ENCODE measurements at regions not wholly inside any gene's neighbourhood (a gene's known extent, or its start where the extent isn't known, plus 50 kb on each side); places are given as distances from the start of the nearest gene placed in this dataset.
A peak's percentile ranks its signal among the peaks of the same experiment; 100 is the strongest.
"Not testable (repeated sequence)": the region's sequence is repeated elsewhere in the genome, so short reads cannot be mapped to it uniquely, and the experiment has no call there.

DNA sequence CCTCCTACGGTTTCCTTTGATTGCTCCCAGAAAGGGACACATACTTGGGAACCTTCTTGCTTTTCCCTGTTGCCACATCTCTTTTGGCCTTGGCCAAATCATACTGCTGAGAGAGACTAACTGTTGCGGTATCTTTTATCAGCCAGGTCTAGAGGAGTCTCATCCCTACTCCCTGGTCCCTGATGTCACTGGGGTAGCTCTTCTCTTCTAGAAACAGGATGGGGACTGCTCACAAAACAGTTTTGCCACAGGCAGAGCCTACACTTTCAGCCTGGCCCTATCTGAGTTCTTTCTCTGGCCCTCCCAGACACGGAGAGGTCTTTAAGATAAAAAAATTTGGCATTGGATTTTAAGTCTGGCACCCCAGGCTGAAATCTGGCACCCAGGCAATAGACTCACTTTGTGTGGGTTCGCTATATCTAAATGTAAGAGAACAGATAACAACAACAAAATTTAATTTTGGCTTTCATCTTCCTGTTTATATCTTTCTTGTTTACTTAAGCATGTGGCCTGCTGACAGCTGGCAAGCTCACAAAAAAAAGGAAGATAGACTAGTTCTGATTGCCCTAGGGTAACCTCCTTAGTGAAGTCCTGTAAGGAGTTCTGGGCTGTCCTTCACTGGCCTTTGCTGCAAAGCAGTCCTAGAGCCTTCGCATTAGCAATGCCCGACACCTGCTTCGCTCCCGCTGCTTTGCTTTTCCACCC, 228.3 kb upstream of the NPVF start:
- no peak for DNase-seq

DNA sequence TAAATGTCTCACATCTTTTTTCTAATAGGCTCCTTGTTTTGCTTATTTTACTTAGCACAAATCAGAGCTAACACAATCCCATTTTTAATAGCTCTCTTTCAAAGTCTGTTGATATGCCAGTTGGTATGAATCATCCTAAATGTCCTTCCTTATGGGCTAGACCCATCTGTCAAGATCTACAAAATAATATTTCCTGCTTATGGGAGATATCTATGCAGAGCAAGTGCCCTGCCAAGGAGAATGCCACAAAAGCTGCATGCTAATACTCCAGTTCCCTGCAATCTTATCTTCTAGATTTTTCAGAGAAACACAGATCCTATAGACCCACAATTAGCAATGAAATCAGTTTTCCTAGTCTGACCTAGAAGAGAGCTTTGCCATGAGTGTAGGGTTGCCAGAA, 230.8 kb upstream of the NPVF start:
- DNase-seq, result no peak

DNA sequence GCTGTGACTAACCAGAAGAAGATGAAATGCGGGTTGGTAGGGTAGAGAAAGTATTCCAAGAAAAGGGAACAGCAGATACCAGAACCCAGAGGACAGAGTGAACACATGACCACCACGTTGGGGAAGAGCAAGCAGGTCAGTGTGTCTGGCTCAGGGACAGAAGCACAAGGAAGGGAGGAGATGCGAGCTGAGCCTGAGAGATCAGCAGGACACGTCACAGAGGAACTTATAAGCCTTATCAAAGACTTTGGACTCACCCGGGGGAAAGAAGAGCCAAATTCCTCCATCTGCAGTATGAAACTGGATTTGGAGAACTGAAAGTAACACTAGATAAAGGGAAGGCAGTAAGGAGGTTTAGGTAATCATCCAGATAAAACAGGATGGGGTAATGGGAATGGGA, 232.1 kb upstream of the NPVF start:
- DNase-seq, result no peak

DNA sequence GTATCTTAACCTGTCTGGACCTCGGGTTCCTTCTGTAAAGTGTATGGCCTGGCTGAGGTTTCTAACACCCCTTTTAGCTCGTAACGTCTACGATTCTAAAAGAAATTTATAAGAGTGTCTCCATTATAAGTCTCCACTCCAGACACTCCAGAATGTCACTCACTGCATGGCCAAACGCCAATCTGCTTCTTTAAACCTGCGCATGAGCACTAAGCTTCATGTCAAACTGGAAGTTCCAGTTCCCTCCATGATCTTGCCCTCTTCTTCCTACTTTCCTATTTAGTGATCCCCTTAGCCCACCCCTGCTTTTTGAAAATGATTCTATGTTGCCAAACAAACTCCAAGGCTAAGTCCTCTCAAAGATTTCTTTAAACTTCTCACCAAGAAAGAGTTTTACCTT, 241.4 kb upstream of the NPVF start:
- no peak for DNase-seq

DNA sequence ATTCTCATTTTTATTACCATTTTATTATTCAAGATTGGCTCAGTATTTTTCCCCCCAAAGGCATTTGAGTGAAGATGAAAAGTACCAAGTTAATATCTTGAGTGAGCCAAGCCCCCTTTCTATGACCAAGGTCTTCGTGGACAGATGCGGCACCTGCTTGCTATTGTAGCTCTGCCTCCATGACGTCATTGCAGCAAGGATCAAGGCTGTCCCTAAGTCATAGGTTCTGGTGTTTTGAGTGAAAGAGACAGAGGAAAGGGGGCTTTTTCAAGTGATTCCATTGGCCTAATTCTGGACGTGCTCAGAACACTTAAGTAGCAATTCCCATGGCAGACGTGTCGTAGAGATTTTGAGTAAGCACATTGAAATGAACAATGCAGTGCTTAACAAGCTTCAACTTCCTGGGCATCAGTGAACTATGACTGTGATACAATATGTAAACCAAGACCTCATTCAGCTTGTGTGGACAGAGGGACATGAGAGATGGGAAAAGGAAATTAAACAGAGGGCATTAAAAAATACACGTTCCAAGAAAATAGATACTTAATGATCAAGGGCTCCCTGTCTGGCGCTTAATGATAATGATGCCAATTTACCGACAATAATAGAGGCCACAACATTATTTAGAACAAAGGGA, 248.7 kb upstream of the NPVF start:
- no peak for DNase-seq

DNA sequence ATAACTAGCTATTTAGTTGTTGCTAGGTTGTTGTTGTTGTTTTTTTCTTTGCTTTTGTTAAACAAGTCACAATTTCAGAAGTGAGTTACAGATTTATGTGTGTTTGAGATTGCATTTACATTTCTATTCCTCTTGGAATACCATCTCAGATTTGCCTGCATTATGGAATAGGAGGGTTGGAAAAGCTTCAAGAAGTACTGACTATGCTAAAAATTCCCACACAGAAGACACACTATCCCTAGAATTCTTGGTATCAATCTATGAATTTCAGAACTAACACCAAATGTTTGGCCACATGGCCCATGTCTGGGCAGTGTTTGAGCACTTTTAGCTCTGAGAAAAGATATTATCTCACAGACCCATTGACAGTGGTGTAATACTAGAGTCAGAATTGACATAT, 249.9 kb upstream of the NPVF start:
- DNase-seq, result not testable (repeated sequence)

DNA sequence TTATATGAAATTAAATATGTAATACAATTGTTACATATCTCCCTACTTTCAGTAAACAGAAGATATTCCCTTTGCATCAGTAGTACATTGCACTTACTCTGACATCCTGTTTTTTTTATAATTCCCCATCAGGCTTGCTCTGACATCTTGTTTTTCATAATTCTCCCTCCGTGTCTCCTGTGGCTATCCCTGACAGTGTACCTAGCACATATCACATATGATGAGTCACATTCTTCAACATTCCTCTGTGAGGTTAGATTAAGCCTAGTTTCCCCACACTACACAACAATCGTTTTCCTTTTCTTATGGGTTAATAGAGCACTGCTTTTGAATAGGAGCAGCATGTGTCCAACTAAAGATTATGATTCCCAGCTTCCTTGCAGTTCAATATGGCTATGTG, 250.6 kb upstream of the NPVF start:
- no peak for DNase-seq

DNA sequence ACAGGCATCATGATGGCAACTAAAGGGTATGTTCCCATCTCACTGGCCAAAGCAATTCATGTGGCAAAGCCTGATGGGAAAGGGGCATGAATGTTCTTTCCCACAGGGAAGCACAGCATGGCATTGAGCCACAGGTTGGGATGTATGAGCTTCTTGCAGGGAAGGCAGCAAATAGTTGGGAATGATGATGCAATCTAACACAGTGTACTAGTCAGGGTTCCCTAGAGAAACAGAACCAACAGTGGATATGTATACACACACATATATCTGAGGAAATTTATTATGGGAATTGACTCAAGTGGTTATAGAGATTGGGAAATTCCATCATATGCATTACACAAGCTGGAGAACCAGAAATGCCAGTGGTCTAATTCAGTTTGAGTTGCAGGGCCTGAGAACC, 253.6 kb upstream of the NPVF start:
- no peak for DNase-seq

DNA sequence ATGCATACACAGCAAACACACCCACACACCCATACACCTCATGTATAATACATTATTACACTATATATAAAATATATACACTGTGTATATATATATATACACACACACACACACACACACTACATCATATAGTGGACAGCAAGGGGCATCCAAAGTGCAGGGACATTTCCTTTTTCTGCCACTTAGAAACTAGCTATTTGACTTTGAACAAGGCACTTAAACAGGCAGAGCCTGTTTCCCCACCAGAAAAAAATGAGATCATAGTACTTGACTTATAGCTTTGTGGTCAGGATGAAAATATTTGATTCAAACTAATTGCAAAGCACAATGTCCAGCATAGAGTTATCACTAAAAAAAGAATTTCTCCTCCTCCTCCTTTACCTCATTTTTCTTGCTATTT, 254.3 kb upstream of the NPVF start:
- DNase-seq, result no peak

DNA sequence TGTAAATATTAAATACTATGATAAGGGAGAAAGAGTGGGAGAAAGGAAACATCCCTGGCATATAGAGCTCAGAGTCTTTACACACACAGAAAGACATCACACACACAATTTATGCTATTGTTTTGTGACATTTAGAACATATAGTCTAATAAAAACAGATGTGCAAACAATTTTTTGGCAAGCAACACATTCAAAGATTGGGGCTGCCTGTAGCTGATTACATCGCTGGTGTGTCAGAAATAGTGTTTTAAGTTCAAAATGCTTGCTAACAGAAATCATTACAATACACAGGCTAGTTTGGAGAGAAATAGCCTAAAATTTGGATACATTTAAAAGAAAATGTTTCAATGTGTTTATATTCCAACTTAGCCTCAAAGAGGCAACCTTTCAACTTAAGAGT, 256.7 kb upstream of the NPVF start:
- no peak for DNase-seq

DNA sequence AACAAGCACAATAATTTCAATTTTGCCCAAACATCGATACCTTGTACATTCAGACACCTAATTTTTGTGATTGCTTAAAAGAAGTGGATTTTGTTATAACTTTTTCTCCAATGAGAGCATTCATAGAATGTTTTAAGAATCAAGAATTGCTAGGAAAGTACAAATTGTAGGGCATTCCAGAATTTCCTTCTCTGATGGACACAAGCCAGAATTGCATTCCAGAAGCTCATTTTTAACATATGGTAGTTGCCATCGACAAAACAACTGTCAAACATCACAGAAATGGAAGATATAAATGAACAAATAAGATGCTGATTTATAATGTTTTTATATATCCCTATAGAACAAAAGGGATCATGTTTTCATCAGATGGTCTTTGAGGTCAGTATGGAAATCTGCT, 258.4 kb upstream of the NPVF start:
- DNase-seq, result no peak

DNA sequence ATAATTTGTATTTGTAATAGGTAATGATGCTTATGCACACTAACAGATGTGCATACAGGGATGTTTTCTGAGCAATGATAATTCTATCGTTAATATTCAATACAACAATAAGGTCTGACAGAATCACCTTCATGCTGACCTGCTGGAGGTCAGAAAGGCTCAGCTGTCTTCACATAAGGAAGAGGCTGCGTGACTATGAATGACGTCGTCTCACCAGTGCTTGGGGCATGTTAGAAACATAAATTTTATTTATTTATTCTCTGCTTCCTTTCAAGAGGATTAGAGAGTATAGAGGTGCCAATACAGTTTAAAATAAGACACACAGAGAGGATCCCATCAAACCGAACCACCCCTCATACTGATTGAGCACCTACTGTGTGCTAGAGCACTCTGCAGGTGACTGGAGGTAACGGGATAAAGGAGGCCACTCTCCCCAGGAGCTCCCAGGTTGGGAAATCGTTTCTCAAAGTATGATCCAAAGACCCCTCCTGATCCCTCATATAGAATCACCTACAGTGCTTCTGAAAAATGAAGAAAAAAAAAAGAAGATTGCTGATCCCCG, 265.6 kb upstream of the NPVF start:
- DNase-seq, result no peak

DNA sequence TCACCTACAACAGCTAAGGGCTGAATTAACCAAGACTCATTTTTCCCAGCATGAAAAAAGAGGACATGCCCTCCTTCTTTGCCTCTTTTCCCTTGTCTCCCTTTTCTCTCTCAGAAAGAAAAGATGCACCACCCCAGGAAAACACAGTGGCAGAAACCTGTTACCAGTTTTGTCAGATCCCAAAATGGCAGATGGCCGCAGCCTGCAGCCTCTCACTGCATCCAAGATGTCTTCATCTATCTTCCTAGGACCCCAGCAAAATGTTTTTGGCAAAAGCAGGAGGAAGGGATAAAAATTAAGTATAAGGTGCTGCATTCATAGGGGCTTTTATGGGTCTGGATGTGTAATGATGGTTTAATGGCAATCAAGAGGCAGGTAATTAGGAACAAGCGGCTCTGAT, 266.6 kb upstream of the NPVF start:
- no peak for DNase-seq

DNA sequence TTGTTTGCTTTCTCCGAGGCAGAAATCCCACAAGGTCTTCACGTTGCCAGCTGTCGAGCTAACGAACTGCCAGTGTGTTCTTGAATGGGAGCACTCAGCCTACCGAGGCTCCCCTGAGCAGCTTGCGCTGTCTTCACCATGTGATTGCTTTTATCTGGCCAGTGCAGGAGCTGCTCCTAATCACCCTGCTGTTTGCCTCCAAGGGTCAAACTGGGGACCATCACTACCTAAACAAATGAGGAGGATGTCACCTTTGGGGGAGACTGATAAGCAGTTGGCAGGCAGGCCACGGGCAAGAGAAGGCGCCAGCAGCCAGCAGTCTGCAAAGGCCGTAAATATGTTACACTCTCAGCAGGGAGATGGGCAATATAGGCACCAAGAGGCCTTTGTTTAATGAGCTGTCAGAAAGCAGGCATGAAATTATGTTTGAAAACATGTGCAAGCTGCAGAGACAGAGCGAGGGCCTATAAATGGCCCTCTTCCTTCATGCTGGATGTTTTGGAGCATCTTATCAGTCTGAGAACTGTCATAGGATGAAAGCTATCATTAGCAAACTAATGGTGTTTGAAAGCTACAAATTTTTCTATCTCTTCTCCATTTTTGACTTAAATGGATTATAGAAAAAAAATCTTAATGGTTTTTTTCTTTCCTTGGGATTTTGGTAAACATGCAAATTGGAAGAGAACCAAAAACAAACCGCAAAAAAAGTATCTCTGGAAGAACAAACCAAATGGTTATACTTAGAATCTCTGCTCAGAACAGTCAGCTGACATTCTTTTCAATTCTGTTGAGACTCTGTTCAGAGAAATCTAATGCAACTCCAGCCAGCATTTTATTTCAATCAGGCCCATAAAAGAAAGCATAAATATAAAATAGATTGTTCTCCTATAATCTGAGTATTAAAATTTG, 267.3 kb upstream of the NPVF start:
- no peak for DNase-seq

DNA sequence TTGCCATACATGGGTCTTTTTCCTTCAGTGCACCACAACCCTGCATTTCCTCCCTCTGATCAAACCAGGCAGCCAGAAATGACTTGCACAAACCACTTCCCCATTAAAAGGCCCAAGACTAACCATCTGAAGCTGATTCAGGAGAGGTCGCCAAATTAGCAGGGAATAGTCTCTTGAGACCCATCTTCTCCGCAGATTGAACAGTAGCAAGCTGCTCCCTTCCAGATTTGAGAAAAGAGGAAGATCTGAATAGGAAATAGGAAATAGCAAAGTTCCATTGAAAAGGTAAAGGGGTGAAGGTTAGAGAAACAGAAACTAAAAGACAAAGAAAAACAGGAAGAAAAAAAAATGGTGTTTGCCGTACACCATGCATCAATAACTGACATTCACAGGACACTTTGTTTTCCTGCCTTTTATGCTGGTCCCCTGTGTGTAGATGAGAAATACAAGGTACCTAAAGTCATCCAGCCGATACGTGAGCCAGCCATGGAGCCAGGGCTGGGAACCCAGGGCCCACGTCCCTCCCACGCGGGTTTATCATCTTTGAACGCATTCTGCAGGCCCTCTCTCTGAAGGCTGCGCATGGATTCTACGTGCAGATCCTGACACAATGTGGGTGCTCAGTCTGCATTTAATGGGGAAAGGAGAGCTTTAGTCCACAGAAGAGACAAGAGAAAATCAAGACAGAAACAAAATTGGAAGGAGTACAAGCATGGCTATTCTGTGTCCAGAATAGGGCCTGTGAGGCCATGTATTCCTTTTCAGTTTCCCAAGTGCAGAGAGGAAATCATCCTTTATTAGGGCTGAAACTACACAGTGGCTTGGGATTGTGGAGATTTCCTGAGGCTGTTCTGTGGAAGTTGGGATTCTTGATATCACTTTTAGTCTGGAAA, 268.4 kb upstream of the NPVF start:
- peak in 1 of 2 donors; percentile 5 for DNase-seq

DNA sequence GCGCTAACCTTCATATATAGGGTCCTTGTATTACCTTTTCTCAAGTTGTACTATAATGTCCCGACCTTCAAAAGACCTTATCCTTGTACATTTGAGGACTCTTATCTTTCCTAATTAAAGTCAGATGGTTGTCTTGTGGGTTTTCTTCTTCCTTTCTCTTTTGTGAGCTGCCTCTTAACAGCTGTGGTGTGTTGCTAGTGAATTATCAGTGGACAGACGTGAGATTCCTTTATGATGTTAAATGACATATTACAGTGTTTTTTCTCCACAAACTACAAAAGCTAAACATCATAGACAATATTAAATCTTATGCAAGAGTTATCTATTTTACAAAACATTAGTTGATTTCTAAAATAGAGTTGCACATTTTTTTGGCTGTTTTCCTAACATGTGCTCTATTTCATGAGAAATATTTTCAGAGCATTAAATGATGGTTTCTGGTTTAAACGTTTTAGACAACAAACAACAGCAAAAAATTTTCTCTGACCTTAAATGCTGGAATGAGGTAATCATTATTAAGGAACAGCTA, 272.2 kb upstream of the NPVF start:
- no peak for DNase-seq

DNA sequence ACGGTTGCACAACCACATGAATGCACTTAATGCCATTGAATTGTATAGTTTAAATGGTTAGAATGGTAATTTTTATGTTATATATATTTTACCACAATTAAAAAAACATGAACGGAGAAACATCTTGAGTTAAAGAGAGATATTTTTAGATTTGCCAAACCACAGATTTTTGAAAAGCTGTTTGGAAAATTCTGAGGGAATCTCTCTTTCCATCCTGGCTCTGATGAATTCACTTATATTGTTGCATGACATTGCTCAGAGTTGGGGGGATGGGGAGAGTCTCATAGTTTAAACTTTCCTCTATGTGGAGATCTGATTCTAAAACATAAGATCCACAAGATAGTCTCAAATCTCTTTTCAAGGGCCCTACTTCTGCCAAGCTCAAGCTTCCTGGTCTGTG, 275.0 kb upstream of the NPVF start:
- DNase-seq, result no peak

DNA sequence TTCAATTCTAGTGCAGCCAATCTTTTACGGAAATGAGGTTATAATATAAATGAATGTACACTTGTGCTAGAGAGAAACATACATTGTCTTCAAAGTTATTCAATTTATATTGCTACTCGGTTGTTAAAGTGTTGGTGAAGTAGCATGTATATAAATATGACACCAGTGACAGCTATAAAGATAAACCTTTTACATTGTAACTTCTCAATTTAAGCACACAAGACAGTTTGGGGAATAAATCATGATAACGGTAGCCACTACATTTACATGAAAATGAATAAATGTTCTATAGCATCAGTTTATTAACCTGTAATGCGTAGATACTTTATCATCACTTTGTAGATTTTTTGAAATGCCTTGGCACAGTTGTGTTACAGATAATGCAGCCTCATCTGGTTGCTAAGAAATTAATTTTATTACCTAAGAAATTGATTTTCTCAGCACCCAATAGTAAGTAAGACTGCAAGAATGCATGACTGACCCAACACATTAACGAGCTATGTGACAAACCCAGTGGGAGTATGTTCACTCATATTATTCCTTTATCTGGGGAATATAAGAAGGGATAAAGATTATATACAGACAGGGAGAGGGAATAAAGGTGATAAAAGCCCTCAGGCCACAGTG, 283.9 kb upstream of the NPVF start:
- no peak for DNase-seq

DNA sequence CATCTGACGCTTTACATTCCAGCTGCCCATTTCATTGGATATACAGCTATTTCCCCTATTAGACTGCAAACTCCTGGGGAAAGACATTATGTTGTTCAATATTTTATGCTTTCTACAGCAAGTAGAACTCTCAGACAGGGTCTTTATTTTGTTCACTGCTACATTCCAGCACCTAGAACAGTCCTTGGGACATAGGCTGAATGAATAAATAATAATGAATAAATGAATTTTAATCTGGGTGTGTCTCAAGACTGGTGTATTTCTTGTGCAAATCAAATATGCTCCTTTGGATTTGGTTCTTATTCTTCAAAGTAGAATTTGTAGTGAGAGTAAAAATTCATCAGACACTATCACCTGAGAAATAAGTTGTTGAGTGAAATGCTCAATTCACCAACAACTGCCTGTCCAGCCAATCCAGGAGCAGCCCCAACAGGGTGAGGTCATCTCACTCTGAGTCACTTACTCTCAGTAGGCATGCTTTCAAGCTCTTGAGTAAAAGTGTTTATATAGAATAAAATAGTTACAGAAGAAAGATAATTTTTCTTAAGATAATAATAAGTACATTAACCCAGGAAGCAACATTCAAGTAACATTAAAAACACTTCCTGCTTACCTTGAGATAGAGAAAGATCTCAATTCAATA, 287.5 kb upstream of the NPVF start:
- DNase-seq, result no peak

DNA sequence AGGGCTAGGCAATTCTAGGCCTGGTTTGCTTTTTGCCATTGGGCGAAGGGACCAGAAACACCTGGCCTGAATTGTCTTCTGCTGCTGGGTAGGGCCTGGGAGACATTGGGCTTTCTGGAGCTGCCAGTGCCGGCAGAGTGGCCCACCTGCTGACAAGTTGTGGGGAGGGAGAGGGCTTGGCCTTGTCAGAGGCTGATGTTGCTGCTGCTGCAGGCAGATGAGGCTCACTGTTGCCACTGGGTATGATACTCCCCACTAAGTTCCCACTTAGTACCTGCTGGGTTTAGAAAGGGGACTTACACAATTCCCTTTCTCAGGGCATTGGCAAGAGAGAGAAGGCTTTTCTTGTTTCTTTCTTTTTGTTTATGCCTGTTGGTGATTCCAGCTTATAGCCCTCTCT, 289.6 kb upstream of the NPVF start:
- DNase-seq, result no peak

DNA sequence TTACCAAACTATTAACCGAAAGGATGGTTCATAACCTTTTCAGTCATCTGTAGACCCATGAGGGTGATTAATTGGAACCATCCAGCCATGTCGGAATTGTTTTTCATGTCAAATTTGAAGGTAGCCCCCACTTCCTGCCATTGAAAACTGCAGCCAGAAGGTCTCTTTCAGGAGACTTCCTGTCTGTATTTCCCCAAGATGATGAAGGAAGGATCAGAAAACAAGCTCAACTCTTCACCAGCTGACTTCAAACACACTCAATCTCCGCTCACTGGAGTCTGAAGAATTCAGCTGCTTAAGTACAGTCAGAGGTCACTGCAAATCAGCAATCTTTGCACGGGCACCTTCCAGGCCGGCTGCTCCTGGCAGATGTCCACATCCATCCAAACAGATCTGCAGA, 291.7 kb upstream of the NPVF start:
- DNase-seq, result no peak
